ENCODE measurements at regions not wholly inside any gene's neighbourhood (a gene's known extent, or its start where the extent isn't known, plus 50 kb on each side); places are given as distances from the start of the nearest gene placed in this dataset.

- TF ChIP-seq CTCF (conservative IDR thresholded peaks at IDR 0.05) (no peak), EZH2 (IDR thresholded peaks at IDR 0.05; ENCODE audit: low read depth) (no peak)
Measured at GRCh38 chr2:181396256-181397123, 60.7 kb upstream of the ITGA4 start.
